NCI-H1417 (cell line): ENCODE measurements at regions not wholly inside any gene's neighbourhood (a gene's known extent, or its start where the extent isn't known, plus 50 kb on each side); places are given as distances from the start of the nearest gene placed in this dataset.
A peak's percentile ranks its signal among the peaks of the same experiment; 100 is the strongest.

Experiments
- DNase-seq, 3 experiments: peaks; one replicate each; lab custom pipeline; 2025; lab: John Stamatoyannopoulos, UW

- DNase-seq, result no peak
Observed at GRCh38 chr12:18207266-18207665, 54.1 kb upstream of the PIK3C2G start.

DNA sequence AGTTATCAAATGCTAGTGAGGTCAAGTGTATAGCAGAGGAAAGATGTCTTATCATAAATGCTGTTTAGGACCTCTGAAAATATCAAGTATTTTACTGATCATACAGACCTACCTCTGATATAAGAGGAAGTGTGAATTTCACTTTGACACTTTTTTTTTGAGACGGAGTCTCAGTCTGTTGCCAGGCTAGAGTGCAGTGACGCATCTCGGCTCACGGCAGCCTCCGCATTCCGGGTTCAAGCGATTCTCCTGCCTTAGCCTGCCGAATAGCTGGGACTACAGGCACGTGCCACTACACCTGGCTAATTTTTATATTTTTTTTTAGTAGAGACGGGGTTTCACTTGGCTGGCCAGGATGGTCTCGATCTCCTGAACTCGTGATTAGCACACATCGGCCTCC, 55.1 kb upstream of the PIK3C2G start:
- DNase-seq, result no peak

DNA sequence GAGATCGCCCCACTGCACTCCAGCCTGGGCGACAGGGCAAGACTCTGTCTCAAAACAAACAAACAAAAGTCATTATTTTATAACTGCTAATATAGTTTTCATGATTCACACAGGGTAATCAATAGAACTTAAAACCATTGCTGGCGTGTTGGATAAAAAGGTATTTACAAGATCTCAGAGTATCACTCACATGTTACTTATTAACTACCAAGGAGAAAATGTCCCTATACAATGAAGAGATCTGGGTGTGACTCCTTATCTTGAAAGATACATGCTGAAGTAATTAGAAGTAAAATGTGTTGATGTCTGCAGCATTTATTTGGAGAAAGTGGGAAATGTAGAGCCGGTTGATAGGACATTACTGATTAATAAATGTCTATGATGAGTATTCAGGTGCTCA, 57.3 kb upstream of the PIK3C2G start:
- DNase-seq, result no peak

GRCh38 chr12:18192119-18192518, 69.2 kb upstream of the PIK3C2G start:
- DNase-seq, result no peak

DNA sequence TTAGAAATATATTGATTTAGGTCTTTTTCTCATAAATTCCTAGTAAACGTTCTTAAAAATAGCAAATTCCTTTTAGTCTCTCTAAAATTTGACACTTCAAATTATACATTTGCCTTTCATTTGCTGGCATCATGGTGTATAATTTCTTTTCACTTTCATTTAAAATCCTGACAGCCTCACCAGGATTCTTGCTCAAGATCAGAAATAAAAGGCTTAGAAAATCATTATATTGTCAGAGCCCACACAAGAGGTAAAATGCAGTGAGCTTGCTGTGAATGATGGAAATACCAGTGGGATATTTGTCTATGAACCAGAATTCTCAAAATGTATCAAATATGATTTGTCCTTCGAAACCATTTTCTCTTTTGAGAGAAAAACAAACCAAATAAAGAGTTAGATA, 78.2 kb upstream of the PIK3C2G start:
- DNase-seq, result no peak

DNA sequence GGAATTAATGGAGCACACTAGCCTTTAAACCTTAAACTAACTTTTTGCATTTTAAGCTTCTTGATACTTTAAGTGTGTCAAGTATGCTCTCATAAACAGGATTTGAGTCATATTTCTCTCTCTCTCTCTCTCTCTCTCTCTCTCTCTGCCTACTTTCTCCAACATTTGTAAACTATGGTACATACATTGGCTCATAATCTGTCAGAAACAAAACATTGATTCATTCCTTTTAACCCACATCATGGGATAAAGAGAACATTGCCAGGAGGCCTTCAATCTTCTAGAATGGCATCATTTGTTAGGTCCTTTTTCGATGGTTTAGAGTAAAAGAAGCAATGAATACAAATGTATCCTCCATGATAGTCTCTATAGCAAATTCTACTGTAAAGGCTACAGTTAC, 81.6 kb upstream of the RERGL start:
- DNase-seq, result no peak

- DNase-seq, result no peak
Observed at GRCh38 chr12:18168016-18168415, 78.0 kb upstream of the RERGL start.

GRCh38 chr12:18165889-18166288, 75.9 kb upstream of the RERGL start:
- DNase-seq, result no peak

GRCh38 chr12:18165422-18165871, 75.5 kb upstream of the RERGL start:
- DNase-seq, result peak; percentile 42 to 85 (median 70)

DNA sequence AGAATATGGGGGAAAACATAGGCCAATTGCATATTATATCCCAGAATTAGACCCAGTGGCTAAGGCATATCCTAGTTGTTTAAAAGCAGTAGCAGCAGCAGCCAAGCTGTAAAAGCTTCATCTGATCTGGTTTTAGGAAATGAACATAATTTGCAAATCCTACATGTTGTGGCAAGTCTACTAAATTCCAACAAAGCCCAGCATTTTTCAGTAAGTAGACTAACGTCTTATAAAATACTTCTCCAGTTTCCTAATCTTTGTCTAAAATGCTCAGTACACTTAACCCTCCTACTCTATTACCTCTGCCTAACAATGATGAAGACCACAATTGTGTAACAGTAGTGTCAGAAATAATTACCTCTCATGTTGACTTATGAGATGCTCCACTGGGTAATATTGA, 70.9 kb upstream of the RERGL start:
- peak in 1 of 3 experiments; percentile 22 for DNase-seq

DNA sequence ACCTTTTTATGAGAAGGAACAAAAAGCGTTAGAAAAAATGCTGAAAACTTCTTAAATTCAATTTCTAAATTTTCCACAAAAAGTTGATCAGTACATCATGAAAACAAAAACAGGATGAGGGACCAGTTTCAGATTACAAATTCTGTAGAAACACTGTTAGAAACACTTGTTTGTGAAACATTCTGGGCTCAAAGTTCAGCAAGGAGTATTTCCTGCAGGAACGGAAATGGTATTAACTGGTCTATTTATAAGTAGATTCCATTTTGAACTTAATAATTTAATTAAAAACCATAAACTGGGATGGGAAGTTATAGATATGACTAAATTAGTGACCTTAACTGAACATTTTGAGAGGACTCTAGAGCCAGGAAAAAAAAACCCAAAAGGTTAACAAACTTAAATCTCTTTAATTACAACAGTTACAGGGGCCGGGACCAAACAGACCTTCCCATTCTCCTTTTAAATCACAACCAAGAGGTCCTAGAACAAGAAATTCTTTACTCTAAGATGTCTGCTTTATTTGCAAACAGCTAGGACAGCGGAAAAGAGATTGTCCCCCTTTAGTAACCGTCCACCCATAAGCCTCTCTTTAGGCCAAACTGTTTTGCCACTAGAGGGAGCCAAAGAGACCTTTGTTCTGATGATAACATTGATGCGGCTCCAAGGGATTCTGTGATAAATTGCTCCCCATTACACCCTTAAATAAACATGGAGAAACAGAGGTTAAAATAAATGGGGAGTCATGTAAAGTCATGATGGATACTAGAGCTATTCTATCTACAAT, 69.0 kb upstream of the RERGL start:
- peak in 2 of 3 experiments; percentile 39 to 60 for DNase-seq

DNA sequence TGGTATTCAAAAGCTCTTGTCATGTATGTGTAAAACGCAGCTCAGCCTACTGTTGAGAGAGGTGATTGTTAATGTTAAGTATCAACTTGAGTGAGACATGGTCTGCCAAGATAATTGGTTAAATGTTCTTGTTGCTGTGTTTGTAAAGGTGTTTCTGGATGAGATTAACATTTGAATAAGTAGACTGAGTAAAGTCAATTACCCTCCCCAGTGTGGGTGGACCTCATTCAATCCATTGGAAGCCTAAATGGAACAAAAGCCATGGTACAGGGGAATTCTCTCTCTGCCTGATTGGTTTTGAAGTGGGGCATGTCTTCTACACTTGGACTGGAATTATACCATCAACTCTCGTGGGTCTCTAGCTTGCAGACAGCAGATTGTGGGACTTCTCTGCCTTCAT, 63.8 kb upstream of the RERGL start:
- peak; percentile 34 to 93 (median 67) for DNase-seq

- no peak for DNase-seq
Observed at GRCh38 chr12:18151036-18151435, 61.0 kb upstream of the RERGL start.

GRCh38 chr12:18148961-18149360, 59.0 kb upstream of the RERGL start:
- no peak for DNase-seq

- DNase-seq, result no peak
Observed at GRCh38 chr12:18146363-18146762, 56.4 kb upstream of the RERGL start.

GRCh38 chr12:18145924-18146323, 55.9 kb upstream of the RERGL start:
- no peak for DNase-seq

DNA sequence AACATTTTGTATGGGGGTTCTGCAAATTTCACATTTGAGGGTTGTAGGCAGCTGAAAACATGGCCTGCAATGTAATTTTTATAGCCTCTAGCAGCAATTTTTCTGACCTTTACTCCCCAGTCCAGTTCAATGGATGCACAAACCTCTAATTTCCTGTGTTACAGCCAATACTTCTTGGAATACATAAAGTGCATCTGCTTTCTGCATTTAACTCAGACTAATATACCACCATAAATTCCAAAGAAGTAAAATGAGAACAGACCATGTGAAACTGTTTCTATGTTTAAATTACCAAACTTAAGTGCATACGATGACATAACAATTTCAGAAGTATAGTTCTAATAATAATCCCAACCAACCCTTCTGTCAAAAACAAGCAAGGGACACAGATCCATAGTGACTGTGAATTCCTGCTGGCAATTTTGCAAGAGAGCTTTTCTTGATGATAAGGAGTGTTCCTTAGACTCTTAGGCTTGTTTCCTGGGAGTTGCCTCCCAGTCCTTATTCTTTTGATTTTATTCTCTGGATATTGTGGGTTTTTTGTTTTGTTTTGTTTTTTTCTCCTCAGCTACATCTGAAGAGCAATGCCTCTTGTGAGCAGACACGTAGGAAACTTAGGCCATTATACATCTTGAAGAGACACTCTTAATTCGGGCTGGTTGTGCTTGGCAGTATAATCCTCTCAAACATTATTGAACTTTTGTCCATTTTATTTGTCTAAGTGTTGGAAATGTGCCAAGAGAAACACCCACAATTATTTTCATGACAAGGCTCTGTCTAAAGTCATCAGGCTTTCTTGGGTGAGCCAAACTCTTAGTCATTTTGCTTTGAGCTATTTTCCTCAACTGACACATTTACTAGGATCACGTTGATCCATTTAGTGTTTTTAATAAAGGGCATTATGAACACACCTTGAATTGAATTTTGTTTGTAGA, 51.3 kb upstream of the RERGL start:
- peak; percentile 40 to 87 (median 44) for DNase-seq

DNA sequence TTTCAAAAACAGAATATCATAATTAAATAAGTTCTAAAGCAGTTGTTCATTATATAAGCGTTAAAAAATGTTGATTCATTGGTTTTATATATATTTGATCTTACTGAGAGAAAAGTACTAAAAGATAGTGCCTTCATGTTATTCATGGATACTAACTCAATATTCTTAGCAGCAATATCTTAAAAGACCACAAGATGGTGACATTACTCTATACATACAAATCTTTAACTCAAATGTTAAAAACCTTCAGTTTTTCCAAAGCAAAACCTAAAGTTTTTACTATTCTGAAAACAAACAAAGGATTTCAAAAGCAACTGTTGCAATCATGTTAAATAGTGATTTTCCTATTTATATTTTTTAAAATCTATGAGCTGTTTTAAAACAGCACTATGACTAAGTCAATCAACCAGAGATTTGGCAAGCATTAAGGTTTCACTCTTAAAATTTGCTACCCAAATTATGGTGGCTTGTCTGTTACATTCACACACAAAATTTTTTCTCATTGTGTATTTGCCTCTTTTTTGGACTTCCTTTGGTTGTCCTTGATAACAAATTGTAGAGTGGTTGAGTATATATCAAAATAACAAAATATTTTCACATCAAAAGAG, 50.1 kb upstream of the RERGL start:
- DNase-seq, result peak in 2 of 3 experiments; percentile 28 to 75
